ENCODE measurements at regions not wholly inside any gene's neighbourhood (a gene's known extent, or its start where the extent isn't known, plus 50 kb on each side); places are given as distances from the start of the nearest gene placed in this dataset.
"Not testable (repeated sequence)": the region's sequence is repeated elsewhere in the genome, so short reads cannot be mapped to it uniquely, and the experiment has no call there.

DNA sequence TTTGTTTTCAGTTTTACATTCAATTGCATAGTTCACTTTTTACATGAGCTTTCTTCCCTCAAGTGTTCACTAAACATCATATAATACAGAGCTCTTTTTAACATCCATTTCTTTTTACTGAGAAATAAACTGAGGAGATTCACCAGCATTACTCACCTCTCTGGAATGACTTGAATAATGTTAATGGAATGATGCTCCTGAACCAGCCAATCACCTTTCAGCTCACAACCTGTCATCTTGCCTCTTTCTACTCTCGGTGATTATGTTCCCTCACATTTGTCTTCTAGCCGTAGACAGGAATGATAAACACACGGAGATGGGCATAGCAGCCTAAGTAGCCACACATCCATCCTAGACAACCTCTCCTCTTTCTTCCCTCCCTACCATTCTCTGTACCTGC lies 301.7 kb downstream of the PAX3 start:
- no peak for DNase-seq

DNA sequence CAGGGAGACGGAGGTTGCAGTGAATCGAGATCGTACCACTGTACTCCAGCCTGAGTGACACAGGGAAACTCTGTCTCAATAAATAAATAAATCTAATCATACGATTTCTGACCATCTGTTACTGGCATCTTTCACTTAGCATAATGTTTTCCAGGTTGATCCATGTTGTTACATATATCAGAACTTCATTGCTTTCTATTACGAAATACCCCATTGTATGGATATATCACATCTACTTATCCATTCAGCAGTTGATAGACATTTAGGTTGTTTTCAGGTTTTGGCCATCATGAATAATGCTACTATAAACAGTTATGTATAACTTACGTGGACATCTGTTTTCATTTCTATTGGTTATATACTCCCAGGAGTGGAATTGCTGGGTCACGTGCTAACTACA lies 303.9 kb downstream of the PAX3 start:
- no peak for DNase-seq

DNA sequence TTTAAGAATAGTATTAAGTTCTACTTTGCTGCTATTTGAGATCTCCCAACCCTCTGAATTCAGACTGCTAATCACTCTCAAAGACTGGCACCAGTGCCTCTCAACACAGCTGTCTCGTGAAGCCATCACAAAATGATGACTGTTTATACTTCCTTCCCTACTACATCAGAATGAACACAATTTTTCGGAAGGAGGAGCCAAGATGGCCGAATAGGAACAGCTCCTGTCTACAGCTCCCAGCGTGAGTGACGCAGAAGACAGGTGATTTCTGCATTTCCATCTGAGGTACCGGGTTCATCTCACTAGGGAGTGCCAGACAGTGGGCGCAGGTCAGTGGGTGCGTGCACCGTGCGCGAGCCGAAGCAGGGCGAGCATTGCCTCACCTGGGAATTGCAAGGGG lies 314.4 kb downstream of the PAX3 start:
- DNase-seq: not testable (repeated sequence)

DNA sequence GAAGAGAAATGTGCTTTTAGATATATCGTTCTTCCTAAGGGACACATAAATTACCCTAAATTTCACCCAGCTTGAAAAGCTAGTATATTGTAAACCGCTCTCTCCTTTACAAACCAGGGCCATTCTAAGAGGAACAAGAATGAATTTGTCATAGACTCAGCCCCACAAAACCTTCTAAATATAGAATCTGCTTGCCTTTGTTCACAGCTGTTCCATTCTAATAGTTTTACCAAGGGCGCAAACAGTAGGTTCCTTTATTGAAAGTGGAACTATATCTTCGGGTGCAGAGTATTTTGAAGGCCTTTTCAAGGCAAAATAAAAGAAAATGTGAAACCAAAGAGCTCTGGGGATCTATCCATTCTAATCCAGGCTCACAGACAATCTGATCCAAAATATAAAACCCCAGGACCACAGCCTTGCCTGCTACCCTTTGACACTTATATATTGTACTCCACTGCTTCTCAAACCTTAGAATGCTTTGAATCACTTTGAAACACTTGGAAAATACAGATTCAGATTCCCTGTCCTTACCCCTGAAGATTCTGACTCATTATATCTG lies 316.8 kb downstream of the PAX3 start:
- no peak for DNase-seq

DNA sequence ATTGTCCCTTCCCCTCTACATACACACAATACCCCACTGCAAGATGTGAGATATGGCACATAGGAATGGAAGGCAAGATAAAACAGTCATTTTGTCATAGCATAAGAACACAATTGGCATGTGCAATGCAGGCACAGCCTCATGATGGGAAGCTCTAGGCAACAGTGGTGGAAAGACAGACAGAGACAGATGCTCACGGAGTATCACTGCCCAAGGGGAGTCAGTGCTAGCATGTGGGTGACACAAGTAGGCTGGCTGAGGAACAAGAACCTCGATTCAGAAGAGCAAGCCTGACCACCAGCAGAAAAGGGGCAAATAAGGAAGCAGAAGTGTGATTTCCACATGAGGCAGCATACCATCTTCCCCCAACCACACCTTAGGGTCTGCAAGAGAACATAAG lies 323.6 kb downstream of the PAX3 start:
- DNase-seq: no peak

DNA sequence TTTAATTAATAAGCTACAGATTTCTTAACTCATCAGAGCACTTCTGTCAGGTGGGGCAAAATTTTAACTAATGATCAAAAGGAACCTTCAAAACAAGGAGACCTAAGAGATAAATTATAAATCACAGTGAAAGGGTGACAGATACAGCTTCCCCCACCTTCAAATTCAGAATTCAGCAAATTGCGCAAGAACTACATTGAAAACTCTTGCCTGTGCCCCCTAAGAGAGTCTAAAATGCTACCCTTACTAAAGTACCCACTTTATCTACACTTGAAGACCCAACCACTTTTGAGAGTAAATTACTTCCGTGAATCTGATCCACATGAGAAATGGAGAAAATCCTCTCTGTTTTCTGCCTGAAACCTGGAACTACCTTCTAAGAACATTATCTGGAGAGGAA lies 324.9 kb downstream of the PAX3 start:
- DNase-seq: no peak

DNA sequence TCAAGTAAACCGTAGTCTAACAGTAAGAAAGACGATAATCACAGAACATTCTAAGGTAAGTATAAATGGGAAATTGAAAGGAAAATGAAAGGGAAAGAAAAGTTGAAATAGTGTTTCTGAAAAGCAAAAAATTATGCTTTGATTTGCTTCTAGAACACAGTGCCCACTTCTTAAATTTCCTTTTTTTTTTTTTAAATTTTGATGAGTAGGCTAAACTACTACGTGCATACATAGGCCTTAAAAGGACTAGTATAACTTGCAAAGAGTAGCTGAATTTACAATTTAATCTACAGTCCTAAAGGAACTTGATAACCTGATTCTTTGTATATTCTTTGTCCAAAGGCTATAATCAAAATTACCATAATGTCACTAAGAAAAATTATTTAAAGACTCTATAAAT lies 325.3 kb downstream of the PAX3 start:
- no peak for DNase-seq

DNA sequence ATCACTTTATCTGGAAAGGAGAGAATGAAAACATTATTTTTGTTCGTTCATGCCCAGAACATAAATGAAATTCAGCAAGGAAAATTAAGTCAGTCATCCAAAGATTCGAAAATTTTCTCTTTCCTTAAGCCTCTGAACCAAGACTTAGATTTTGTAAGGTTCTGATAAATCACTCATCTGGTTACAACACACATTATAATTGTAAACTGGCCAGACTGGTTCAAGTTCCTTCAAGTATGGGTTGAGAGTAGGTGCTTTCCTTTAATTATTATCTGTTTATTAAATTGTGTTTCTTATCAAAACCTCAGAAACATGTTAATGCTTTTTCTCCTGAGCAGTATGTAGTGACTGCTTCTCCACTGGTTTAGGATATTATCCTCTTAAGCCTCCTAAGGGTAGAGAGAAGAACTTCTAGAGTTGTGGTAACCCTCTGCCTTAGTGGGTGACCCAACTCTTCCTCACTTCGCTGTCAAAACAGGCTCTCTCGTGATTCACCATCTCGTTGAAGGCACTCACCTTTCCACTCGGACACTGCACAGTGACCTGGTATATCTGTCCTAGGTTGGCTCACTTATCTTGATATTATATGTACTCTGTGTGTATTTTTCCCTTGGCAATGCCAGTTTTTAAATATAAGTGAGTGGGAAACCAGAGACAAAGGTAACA lies 325.9 kb downstream of the PAX3 start:
- DNase-seq: no peak

DNA sequence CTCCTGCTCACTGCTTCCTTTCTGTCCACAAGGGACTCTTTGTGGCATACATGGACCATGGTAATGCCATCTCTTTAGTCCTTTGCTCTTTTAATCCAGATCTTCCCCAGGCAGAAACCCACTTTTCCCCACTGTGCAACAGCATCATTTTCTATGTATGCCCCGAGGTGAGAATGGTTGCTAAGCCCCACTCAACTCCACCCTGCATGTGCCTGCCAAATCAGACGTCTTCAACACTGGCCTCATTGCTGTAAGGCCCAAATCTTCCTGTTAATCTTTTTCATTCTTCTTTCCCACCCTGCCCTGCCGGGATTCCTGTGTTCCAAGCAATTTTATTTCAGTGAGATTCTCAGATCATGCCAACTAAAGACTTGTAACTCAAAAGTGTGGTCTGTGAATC lies 328.4 kb downstream of the PAX3 start:
- no peak for DNase-seq

DNA sequence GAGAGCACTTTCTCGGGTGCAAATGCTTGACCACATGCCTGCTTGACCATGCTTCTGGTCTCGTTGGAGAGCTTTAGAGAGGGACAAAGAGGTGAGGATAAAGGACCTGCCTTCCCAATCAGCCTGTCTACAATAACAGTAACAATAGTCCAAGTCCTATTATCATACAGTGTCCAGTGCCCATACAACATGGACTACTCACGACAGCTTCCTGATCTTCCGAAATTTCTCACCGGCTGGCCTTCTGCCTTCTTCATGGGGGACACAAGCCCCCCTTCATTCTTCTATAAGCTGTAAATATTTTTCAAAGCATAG lies 329.0 kb downstream of the PAX3 start:
- no peak for DNase-seq

DNA sequence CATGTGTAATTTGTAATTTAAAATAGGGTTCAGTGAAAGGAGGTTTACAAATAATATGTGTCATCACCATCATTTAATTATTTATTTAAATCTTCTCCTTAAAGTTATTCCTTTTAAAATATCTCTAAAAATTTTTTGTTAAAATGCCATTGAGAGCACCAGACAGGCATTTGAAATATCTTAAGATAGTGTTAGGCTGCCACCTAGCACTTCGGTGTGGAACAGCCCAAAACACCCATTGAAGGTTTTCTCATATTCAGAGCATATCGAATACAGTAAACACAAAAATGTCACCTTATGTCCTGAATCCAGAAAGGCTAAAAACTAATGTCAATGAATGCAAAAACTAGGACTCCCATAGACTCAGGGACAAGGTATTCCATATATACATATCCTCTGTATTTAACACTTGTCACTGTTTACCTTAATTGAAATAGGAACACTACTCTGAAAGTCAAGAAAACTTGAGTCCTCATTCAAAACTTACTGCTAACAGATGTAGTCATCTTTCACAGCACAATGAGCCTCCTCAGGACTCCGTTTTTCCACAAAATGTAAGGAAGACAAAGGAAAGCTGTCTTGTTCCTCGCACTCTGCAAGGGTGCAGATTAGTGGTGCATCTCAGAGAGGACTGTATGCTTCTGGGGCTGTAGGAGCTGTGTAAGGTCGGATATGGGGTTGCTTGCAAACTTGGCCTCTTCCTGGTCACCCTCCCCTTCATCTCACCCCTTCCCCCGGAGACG lies 329.5 kb downstream of the PAX3 start:
- peak in 1 of 2 experiments; percentile 30 for DNase-seq

DNA sequence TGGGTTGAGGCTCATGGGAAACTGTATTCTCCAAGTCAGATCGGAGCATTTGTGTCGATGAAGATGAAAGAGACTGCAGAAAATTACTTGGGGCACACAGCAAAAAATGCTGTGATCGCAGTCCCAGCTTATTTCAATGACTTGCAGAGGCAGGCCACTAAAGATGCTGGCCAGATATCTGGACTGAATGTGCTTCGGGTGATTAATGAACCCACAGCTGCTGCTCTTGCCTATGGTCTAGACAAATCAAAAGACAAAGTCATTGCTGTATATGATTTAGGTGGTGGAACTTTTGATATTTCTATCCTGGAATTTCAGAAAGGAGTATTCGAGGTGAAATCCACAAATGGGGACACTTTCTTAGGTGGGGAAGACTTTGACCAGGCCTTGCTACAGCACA lies 336.6 kb downstream of the PAX3 start:
- DNase-seq: no peak

DNA sequence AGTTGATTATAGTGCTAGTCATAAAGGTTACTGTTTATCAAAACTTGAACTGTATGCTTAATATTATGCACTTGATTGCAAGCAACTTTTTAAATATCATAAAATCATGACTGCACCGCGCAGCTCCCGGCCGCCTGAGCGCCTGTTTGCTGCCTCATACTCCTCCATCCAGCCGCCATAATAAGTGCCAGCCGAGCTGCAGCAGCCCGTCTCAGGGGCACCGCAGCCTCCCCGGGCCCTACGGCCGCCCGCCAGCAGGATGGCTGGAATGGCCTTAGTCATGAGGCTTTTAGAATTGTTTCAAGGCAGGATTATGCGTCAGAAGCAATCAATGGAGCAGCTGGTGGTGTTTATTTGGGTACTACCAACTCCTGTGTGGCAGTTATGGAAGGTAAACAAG lies 337.2 kb downstream of the PAX3 start:
- no peak for DNase-seq

DNA sequence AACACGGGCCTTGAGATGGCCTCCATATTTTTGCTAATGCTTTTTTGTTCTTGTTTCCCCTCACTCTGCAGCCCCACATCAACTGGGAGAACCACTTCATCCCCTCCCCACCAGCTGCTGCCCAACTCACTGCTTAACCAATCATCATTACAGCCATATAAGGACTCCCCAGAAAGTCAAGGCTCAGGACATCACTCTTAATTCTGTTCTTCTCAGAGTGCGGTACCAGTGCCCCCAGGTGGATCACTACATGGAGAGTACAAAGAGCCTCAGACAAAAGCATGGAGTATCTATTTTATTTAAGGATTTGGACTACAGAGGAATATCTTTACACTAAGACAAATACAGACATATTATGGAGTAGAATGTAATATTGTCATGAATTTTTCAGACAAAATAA lies 340.6 kb downstream of the PAX3 start:
- peak; percentile 79 to 90 for DNase-seq

DNA sequence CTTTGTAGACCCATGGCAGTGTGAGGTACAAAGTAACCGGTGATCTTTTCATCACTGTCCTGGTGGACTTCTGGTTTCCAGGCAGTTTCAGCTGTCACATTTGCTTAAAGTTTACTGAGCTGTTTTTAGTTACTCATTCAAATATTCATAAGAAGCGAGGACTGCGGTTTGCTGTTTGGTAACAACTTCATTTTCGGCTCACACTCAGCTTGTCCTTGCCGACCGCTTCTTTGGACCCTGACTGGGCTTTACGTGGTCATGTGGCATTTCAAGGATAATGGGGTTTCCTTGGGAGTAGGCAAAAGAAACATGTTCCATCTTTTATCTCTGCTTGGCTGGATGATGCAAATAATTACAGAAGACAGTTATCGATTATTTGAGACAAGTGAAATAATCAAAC lies 350.7 kb downstream of the PAX3 start:
- no peak for DNase-seq

DNA sequence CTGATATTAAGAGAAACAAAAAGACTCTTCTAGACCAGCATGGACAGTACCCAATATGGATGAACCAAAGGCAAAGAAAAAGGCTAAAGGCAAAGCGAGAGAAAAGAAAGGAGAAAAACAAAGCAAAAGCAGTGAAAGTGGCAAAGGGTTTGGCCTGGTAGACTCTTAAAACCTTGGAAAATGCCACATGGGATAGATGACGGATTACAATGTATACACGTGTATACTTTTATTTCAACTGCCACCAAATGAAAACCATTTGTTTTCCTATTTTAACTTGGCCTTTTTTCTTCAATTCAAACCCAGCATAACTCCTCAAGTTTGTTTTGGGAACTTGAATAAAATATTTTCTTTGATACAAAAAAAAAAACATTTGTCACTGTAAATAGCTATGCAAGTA lies 354.3 kb downstream of the PAX3 start:
- DNase-seq: not testable (repeated sequence)

DNA sequence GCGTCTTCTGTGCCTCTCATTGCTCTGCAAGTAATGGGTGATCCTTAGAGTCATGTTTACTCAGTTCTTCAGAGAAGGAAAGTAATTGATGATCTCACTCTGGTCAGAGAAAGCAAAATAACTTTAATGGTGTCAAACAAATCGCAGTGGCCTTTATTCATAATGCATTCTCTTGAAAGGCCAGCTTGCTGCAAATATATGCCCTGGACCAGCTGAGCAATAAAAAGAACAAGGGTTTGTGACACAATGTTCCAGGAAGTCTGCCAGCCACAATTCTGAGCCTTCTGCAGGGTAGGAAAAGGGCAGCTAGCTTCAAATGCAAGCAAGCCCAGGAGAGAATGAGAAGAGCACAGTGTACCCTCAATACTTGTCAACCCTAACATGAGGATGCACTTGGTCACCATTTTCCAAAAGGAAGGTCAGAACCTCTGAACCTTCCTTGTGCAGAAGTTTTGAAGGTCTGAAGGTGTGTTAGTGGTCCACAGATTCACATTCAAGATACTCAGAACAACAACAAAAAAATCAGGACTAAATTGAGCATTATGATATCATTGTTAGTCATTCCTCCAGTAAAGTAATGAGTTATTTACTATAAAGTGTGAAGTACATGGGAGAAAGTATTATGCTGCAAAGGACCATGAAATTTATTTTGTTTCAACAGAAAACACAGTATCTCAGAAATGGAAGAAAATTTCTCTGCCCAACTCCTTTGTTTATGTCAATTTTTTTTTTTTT lies 355.6 kb downstream of the PAX3 start:
- no peak for DNase-seq

DNA sequence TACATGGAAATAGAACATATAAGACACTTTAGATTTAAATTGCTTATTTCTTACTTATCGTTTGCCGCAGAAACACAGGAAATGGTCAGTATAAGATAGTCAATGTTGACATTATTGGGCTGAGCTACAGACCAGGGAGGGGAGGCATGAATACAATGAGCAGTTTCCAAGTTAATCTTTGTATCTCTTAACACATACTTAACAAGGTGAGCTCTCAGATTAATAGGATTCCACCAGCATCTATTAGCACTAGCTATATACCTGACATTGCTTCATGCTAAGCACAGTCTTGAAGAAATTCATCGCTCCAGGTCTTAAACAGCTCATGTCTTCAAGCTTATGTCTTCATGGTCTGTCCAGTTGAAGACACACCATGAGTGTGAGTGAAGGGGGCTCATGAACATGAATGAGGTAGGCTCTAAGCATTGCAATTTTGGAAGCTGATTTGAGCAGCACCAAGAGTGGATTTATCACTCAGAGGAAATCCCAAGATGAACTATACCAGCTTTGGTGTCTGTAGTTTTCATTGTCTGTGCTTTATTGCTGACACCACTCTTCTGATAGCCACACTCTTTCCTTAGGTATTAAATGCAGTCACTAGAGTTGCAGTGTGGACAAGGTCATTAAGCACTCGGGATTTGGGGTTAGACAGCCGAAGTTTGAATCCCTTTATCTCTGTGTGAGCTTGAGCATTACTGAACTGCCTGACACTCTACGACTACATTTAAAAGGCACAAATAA lies 359.3 kb upstream of the EPHA4 start:
- no peak for DNase-seq

DNA sequence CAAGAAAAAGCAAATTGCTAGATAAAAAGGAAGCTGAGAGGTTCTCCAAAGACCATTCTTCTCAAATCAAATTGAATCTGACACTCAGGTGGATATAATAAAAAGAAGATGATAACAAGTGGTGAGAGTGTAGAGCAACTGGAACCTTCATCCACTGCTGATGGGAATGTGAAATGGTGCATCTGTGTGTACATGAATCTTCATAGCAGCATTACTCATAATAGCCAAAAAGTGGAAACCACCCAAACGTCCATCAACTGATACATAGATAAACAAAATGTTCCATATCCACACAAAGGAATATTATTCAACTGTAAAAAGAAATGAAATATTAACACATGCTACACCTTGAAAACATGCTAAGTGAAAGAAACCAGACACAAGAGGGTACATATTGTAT lies 357.2 kb upstream of the EPHA4 start:
- DNase-seq: no peak

DNA sequence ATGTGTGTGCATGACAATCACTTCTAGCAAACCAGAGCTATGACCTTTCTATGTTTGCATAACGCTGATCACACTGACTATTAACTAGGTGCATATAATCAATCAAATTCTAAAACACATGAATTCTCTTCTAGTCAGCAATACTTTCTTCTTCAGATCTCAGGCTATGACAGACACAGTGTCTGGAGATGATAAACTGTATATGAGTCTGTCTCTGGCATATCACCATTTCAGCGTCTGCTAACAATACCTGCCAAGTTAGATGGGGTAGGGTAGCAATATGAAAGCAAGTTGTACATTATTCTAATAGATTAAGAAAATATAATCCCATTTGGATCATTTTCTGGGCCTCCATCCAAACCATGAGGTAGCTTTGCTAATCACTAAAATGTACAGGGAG lies 354.2 kb upstream of the EPHA4 start:
- no peak for DNase-seq

DNA sequence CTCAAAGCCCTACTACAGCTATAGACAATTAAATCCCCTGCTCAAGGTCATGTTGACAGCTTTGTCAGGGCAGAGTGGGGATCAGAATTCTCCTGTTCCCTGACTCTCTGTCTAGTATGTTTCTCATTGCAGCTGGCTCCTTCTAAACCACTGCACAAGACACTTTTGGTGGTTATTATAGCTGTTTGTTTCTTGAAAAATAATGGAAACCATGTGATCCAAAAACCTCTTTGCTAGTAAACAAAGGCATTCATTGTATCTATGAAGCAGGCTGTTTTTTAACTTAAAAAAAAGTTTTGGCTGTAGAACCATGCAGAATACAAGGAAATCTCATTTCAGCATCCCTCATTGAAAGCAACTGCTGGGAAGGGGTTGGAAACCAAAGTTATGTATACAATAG lies 352.5 kb upstream of the EPHA4 start:
- no peak for DNase-seq

DNA sequence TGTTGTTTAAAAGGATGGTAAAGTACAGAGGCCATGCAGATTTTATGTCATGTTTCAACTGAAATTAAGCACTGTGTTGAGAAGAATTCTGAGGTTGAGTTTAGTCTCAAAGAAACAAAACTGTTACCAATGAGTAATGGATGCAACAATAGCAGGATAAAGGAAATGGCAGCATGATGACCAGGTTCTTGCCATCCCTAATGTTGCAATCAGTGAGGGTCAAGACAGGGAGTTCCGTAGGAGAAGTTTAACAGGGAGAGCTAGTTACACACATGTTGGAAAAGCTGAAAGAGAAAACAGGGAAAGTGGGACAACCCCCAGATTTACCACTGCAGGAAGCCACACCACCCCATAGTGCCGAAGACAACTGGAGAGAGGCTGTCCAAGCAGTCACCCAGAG lies 343.8 kb upstream of the EPHA4 start:
- no peak for DNase-seq

DNA sequence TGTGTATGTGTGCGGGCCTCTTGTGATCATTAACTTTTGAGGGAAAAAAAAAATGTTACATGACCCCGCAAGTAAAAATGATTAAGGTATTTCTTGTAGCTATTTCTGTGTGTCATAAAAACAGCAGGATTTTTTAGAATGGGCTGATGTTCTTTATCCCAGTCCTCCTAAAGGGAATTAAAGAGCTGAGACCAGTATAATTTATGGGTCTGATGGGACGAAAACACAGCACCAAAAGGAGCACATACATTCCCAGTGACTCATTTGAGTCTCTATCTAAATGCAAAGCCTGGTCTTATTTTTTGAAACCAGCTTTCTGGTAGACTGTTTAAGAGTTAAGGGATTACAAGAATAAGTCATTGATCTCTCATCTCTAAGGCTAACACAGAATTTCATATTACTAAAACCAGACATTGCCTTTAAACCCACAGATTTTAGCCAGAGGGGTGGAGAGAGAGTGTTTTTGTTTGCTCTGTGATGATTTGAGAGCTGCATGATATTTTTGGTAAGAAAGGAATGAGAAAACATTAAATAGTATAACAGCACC lies 342.3 kb upstream of the EPHA4 start:
- DNase-seq: no peak

Data from NCI-H524 (cell line).